Fibroblast of lung (primary cell): ENCODE measurements at regions not wholly inside any gene's neighbourhood (a gene's known extent, or its start where the extent isn't known, plus 50 kb on each side); places are given as distances from the start of the nearest gene placed in this dataset.

ENCODE experiments used
- CTCF ChIP-seq, 2 donors: IDR thresholded peaks in 1 of 2; conservative IDR thresholded peaks in 1 of 2; 1 replicate in 1 of 2; 2 replicates in 1 of 2; pipeline ENCODE4 v1.5.1; 2011 to 2012; ENCODE audit warnings: low read length in 2 of 2, control low read depth in 1 of 2, inconsistent platforms in 1 of 2, low read depth in 1 of 2, mild to moderate bottlenecking in 1 of 2
- EZH2 ChIP-seq: IDR thresholded peaks from 2 replicates; pipeline ENCODE4 v1.5.1; 2012; ENCODE audit warnings: low read length, control low read depth, mild to moderate bottlenecking; ENCODE audit errors: missing control alignments

DNA sequence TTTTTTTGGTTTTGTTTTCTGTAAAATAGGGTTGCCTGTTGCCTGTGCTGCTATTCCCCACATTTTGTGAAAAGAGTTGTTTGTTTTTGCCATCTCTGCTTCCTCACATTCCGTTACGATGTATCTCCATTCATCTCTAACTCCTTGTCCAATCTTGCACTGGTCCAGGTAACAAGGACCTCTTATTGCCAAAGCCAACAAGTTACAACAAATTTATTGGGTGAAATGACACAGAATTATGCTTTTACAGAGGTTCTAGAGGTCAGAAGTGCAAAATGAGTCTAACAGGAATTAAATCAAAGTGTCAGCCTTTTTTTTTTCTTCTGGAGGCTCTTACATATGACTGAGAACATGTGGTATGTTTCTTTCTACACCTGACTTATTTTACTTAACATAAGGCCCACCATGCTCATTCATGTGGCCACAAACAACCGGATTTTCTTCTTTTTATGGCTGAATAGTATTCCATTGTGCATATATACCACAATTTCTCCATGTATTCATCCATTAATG is 787.9 kb upstream of the B3GALT2 start:
- TF ChIP-seq CTCF (conservative IDR thresholded peaks at IDR 0.05 in 1 of 2, IDR thresholded peaks at IDR 0.05 in 1 of 2; ENCODE audit: low read depth in 1 of 2, low read length in 2 of 2) (no peak), EZH2 (no peak)
